Pancreas (tissue), 10 donors: ENCODE measurements at regions not wholly inside any gene's neighbourhood (a gene's known extent, or its start where the extent isn't known, plus 50 kb on each side); places are given as distances from the start of the nearest gene placed in this dataset.

Experiments
- ATAC-seq, 4 donors: fragments of 200-7000 bp; cut with Tn5 transposase; one replicate each; pipeline versions ENCODE4 v1.8.0 to v1.9.1; 2020; ENCODE audit warnings: mild to moderate bottlenecking in 4 of 4, moderate library complexity in 4 of 4
- DNase-seq, 6 donors: peaks; one replicate each; pipeline ENCODE4 v3.0.0-alpha.2; 2020
- FAIRE-seq: peaks from 2 replicates; lab custom pipeline; 2012; peaks lifted over from hg19 to GRCh38; lab: Jason Lieb, UNC
- H3K27ac ChIP-seq, 4 donors: fragments of 200-600 bp; sonication (generic); 1 replicate in 3 of 4; 2 replicates in 1 of 4; pipeline versions ENCODE4 v1.5.0 to v1.8.0; 2020
- H3K27me3 ChIP-seq, 4 donors: fragments of 200-600 bp; one replicate each; pipeline ENCODE4 v1.8.0; 2021
- H3K36me3 ChIP-seq, 3 donors: fragments of 200-600 bp; sonication (generic) in 1 of 3; one replicate each; pipeline versions ENCODE4 v1.5.0 to v1.8.0; 2020 to 2021
- H3K4me1 ChIP-seq, 3 donors: fragments of 200-600 bp; one replicate each; pipeline ENCODE4 v1.8.0; 2021
- H3K4me3 ChIP-seq, 4 donors: fragments of 200-600 bp; sonication (generic) in 2 of 4; one replicate each; pipeline versions ENCODE4 v1.5.0 to v1.8.0; 2020 to 2021
- H3K9me3 ChIP-seq, 4 donors: fragments of 200-600 bp; one replicate each; pipeline ENCODE4 v1.8.0; 2021
- CTCF ChIP-seq, 4 donors: fragments of 200-600 bp; sonication (generic) in 3 of 4; IDR thresholded peaks; one replicate each; pipeline versions ENCODE4 v1.5.0 to v1.8.0; 2021; ENCODE audit warnings: antibody characterized with exemption in 4 of 4
- whole genome bisulfite sequencing, 2 donors: extraction: QIAGEN DNeasy Blood & Tissue Kit; methylation state at CpG; one replicate each; pipeline ENCODE4 v1.1.7; 2013; 5-methylcytosine and 5-hydroxymethylcytosine counted together
- intact Hi-C, 3 donors: fragments of 100-400 bp; cut with DNase I; formaldehyde crosslinking; loops; one replicate each; pipeline versions ENCODE4 v1.11.1 to v1.14.2; 2022
- donor health status: healthy with polysubstance abuse.
- donor health status: DM: no; HTN: no; CAD: no; lungs with moderate emphysema.
- donor health status: DM: no; HTN: no; CAD: no.
- donor health status: control.
- donor health status: control.
- donor health status: Bipolar disorder and iron deficiency.
- donor health status: DM: yes; HTN: yes; CAD: no.
- donor health status: DM: no; HTN: no; CAD: no.
- donor health status: DM: no; HTN: no; CAD: no.
- donor health status: DM: yes; HTN: yes; CAD: no.

- Histone ChIP-seq H3K4me3 (no peak overlapping the region), H3K36me3 (no peaks in the 10 kb centered on the region), H3K27ac (no peak overlapping the region), H3K4me1 (no peaks in the 10 kb centered on the region), H3K9me3 (no peaks in the 10 kb centered on the region), H3K27me3 (no peaks in the 10 kb centered on the region)
- WGBS, 2 donors, result 46 to 62% methylated on average over 7 of the region's 7 CpGs
- FAIRE-seq, result no peak
- DNase-seq, result no peak
- intact Hi-C loops, result no loop called here
- TF ChIP-seq CTCF (IDR thresholded peaks at IDR 0.05), result no peak
- no peak for ATAC-seq
Measured at GRCh38 chr13:79003989-79004898, 345.3 kb upstream of the OBI1 start.

GRCh38 chr13:78999494-78999893 lies 340.5 kb upstream of the OBI1 start:
- Histone ChIP-seq H3K4me3 (no peak overlapping the region), H3K27me3 (no peaks in the 10 kb centered on the region), H3K36me3 (no peaks in the 10 kb centered on the region), H3K4me1 (no peaks in the 10 kb centered on the region), H3K9me3 (no peaks in the 10 kb centered on the region), H3K27ac (no peak overlapping the region)
- intact Hi-C loops, result no loop called here
- WGBS, 2 donors, result 67 to 82% methylated on average over 4 of the region's 4 CpGs
- ATAC-seq (no peak), FAIRE-seq (no peak), DNase-seq (no peak)
- no peak for TF ChIP-seq CTCF (IDR thresholded peaks at IDR 0.05)

- no peaks in the 10 kb centered on the region for H3K4me1 ChIP-seq
- ATAC-seq (no peak), FAIRE-seq (no peak)
Measured at GRCh38 chr13:78998630-78999315, 339.8 kb upstream of the OBI1 start.

GRCh38 chr13:78997902-78998629 lies 339.1 kb upstream of the OBI1 start:
- H3K4me1 ChIP-seq, result no peaks in the 10 kb centered on the region
- no peak for FAIRE-seq
- H3K36me3 ChIP-seq, result no peaks in the 10 kb centered on the region
- ATAC-seq, result no peak
- 51 to 61% methylated on average over 9 of the region's 9 CpGs for WGBS, 2 donors
- DNase-seq, result no peak
- no peak overlapping the region for H3K4me3 ChIP-seq
- H3K9me3 ChIP-seq, result no peaks in the 10 kb centered on the region
- no peaks in the 10 kb centered on the region for H3K27me3 ChIP-seq
- intact Hi-C loops, result no loop called here
- H3K27ac ChIP-seq, result no peak overlapping the region
- TF ChIP-seq CTCF (IDR thresholded peaks at IDR 0.05), result no peak

More at GRCh38 chr13:78998630-78999315, 339.8 kb upstream of the OBI1 start:
- H3K9me3 ChIP-seq, result no peaks in the 10 kb centered on the region
- no peak overlapping the region for H3K4me3 ChIP-seq
- no peaks in the 10 kb centered on the region for H3K27me3 ChIP-seq
- WGBS, 2 donors, result 53 to 60% methylated on average over 4 of the region's 4 CpGs
- no peak for DNase-seq
- intact Hi-C loops, result no loop called here
- H3K27ac ChIP-seq, result no peak overlapping the region
- TF ChIP-seq CTCF (IDR thresholded peaks at IDR 0.05), result no peak
- no peaks in the 10 kb centered on the region for H3K36me3 ChIP-seq
